Panc1 (cell line): ENCODE measurements at regions not wholly inside any gene's neighbourhood (a gene's known extent, or its start where the extent isn't known, plus 50 kb on each side); places are given as distances from the start of the nearest gene placed in this dataset.

Experiments
- POLR2AphosphoS5 ChIP-seq: IDR thresholded peaks from 2 replicates; pipeline ENCODE4 v1.6.1; 2012; ENCODE audit warnings: mild to moderate bottlenecking, low read depth, low read length, moderate library complexity
- TCF7L2 ChIP-seq: IDR thresholded peaks from 2 replicates; pipeline ENCODE4 v1.6.1; 2011; ENCODE audit warnings: mild to moderate bottlenecking, low read depth, low read length, inconsistent platforms
- TF ChIP-seq, protein P1 (sequence below): fragments of 450-650 bp; IDR thresholded peaks from 2 replicates; pipeline ENCODE4 v1.5.1; 2017; ENCODE audit warnings: mild to moderate bottlenecking

DNA sequence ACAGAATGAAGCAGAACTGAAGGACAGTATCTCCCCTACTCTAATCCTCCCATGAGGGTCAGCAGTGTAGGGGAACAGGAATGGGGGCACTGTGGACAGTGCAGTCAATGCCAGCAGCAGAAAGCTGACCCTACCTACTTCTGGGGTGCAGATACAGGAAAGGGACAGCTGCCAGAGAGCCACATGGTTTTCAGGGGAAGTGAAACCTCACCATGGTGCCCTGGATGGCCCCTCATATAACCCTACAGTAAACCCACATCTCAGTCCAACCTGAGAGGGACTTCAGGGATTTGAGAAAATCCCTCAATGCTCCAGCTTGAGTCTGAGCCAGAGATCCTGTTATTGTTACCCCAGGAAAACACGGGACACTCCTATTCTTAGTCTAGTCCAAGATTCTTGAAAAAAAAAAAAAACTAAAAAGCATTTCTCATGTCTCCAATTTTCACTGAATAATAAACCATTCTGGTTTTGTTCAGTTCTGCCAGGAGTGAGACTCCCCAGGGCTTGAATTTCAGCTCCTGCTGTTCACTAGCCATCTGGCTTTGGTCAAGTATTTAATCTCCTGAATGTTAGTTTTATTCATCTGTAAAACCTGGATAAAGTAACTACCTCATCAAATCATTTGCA is 511.6 kb upstream of the ARGLU1 start:
- no peak for TF ChIP-seq TCF7L2
- TF ChIP-seq, protein P1, sequence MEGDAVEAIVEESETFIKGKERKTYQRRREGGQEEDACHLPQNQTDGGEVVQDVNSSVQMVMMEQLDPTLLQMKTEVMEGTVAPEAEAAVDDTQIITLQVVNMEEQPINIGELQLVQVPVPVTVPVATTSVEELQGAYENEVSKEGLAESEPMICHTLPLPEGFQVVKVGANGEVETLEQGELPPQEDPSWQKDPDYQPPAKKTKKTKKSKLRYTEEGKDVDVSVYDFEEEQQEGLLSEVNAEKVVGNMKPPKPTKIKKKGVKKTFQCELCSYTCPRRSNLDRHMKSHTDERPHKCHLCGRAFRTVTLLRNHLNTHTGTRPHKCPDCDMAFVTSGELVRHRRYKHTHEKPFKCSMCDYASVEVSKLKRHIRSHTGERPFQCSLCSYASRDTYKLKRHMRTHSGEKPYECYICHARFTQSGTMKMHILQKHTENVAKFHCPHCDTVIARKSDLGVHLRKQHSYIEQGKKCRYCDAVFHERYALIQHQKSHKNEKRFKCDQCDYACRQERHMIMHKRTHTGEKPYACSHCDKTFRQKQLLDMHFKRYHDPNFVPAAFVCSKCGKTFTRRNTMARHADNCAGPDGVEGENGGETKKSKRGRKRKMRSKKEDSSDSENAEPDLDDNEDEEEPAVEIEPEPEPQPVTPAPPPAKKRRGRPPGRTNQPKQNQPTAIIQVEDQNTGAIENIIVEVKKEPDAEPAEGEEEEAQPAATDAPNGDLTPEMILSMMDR: no peak
- TF ChIP-seq POLR2AphosphoS5: no peak
